Spleen (tissue), 11 donors: ENCODE measurements at regions not wholly inside any gene's neighbourhood (a gene's known extent, or its start where the extent isn't known, plus 50 kb on each side); places are given as distances from the start of the nearest gene placed in this dataset.

Experiments used
- DNase-seq: peaks from one replicate; pipeline ENCODE4 v3.0.0-alpha.2; 2020
- H3K27ac ChIP-seq, 8 donors: fragments of 200-600 bp; sonication (generic) in 7 of 8; 1 replicate in 4 of 8; 2 replicates in 4 of 8; pipeline versions ENCODE4 v1.5.0 to v1.8.0; 2016 to 2021; ENCODE audit warnings: inconsistent platforms in 4 of 8, mild to moderate bottlenecking in 4 of 8, moderate library complexity in 1 of 8
- H3K27me3 ChIP-seq, 7 donors: fragments of 200-600 bp; sonication (generic) in 6 of 7; replicated peaks in 1 of 7; 1 replicate in 4 of 7; 2 replicates in 3 of 7; pipeline versions ENCODE4 v1.5.0 to v1.8.0; 2016 to 2021; ENCODE audit warnings: inconsistent platforms in 3 of 7, mild to moderate bottlenecking in 1 of 7
- H3K36me3 ChIP-seq, 6 donors: fragments of 200-600 bp; sonication (generic) in 5 of 6; 1 replicate in 4 of 6; 2 replicates in 2 of 6; pipeline versions ENCODE4 v1.5.0 to v1.8.0; 2016 to 2021; ENCODE audit warnings: inconsistent platforms in 2 of 6
- H3K4me1 ChIP-seq, 6 donors: fragments of 200-600 bp; sonication (generic) in 5 of 6; 1 replicate in 3 of 6; 2 replicates in 3 of 6; pipeline versions ENCODE4 v1.5.0 to v1.8.0; 2016 to 2021; ENCODE audit warnings: inconsistent platforms in 3 of 6
- H3K4me3 ChIP-seq, 8 donors: fragments of 200-600 bp; sonication (generic) in 7 of 8; 1 replicate in 4 of 8; 2 replicates in 4 of 8; pipeline versions ENCODE4 v1.5.0 to v1.8.0; 2016 to 2021; ENCODE audit warnings: inconsistent platforms in 4 of 8, mild to moderate bottlenecking in 4 of 8, moderate library complexity in 2 of 8
- H3K9me3 ChIP-seq, 8 donors: fragments of 200-600 bp; sonication (generic) in 7 of 8; 1 replicate in 4 of 8; 2 replicates in 4 of 8; pipeline versions ENCODE4 v1.5.0 to v1.8.0; 2016 to 2021; ENCODE audit warnings: inconsistent platforms in 4 of 8
- POLR2A ChIP-seq, 3 donors: fragments of 450-650 bp; IDR thresholded peaks; one replicate each; pipeline ENCODE4 v1.5.1; 2017; ENCODE audit warnings: antibody characterized with exemption in 3 of 3, mild to moderate bottlenecking in 1 of 3
- POLR2AphosphoS5 ChIP-seq, 3 donors: sonication (generic); formaldehyde crosslinking; IDR thresholded peaks; one replicate each; pipeline ENCODE4 v1.5.1; 2017; ENCODE audit warnings: antibody characterized with exemption in 3 of 3
- WGBS, 5 donors: extraction: QIAGEN DNeasy Blood & Tissue Kit in 3 of 5; methylation state at CpG; one replicate each; pipeline versions ENCODE4 v1.1.5 to v1.1.7; 2013 to 2018; 5-methylcytosine and 5-hydroxymethylcytosine counted together
- intact Hi-C: fragments of 100-400 bp; cut with DNase I; formaldehyde crosslinking; loops from one replicate; pipeline ENCODE4 v1.15.0; 2023; ENCODE audit warnings: low total_unique reads
- TF ChIP-seq, protein P1 (sequence below), 11 experiments: fragments of 200-600 bp in 7 of 11; fragments of 450-650 bp in 4 of 11; sonication (generic) in 4 of 11; IDR thresholded peaks in 8 of 11; conservative IDR thresholded peaks in 3 of 11; 1 replicate in 7 of 11; 2 replicates in 4 of 11; pipeline versions ENCODE4 v1.4.0 to v1.8.0; 2016 to 2021; ENCODE audit warnings: antibody characterized with exemption in 11 of 11, inconsistent platforms in 4 of 11, mild to moderate bottlenecking in 1 of 11
- donor health status: healthy with polysubstance abuse.
- donor health status: DM: no; HTN: no; CAD: no; lungs with moderate emphysema.
- donor health status: DM: no; HTN: no; CAD: no.
- donor health status: Bipolar disorder and iron deficiency.
- donor health status: healthy.
- donor health status: DM: no; HTN: no; CAD: no.
- donor health status: DM: yes; HTN: yes; CAD: no.

DNA sequence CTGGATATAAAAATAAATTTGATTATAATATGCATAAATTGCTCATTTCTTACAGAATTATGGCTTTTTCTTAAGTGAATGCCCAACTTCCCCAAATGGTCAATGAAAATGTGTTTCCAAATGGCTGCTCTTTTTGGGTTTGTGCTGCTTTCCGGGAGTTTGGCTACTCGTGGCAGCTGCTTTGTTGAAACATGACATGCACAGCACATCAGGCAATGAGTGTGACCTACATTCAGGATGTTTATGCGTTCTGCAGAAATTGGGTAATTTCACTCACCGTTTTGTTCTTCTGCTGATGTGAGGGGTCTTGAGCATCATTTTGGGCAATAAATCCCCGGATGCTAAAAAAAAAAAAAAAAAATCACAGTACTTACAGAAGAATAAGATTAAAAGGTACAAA is 825.0 kb upstream of the KLHL29 start:
- 72 to 84% (median 73%) methylated on average over 5 of the region's 5 CpGs for WGBS, 5 donors

DNA sequence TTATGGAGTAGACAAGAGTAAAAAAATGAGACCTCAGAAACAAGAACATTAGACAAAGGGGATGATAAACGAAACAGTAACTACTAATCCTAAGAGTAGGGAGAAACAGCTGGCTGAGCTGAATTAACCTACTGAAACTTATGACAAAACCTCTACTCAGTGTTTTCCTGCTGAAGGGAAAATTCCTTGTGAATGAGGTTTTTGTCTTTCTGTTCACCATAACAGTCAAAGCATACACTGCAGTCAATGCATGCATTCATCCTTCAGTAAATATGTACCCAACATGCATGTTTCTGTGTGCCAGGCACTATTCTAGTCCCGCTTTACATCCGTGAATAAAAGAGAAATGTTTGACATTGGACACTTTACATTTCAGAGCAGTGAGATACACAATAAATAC is 805.6 kb upstream of the KLHL29 start:
- Histone ChIP-seq H3K36me3 (no peaks in the 10 kb centered on the region), H3K27ac (no peak overlapping the region), H3K4me3 (no peak overlapping the region), H3K27me3 (no peaks in the 10 kb centered on the region), H3K9me3 (peaks cover 4 to 40% (median 29%) of the 10 kb centered on the region in 8 donors), H3K4me1 (no peaks in the 10 kb centered on the region)
- intact Hi-C loops: no loop called here
- TF ChIP-seq POLR2AphosphoS5 (IDR thresholded peaks at IDR 0.05) (no peak), POLR2A (IDR thresholded peaks at IDR 0.05) (no peak)
- TF ChIP-seq, protein P1, sequence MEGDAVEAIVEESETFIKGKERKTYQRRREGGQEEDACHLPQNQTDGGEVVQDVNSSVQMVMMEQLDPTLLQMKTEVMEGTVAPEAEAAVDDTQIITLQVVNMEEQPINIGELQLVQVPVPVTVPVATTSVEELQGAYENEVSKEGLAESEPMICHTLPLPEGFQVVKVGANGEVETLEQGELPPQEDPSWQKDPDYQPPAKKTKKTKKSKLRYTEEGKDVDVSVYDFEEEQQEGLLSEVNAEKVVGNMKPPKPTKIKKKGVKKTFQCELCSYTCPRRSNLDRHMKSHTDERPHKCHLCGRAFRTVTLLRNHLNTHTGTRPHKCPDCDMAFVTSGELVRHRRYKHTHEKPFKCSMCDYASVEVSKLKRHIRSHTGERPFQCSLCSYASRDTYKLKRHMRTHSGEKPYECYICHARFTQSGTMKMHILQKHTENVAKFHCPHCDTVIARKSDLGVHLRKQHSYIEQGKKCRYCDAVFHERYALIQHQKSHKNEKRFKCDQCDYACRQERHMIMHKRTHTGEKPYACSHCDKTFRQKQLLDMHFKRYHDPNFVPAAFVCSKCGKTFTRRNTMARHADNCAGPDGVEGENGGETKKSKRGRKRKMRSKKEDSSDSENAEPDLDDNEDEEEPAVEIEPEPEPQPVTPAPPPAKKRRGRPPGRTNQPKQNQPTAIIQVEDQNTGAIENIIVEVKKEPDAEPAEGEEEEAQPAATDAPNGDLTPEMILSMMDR (IDR thresholded peaks at IDR 0.05 in 8 of 11, conservative IDR thresholded peaks at IDR 0.05 in 3 of 11): no peak
- DNase-seq: no peak
- whole genome bisulfite sequencing, 5 donors: 74 to 86% (median 80%) methylated on average over 3 of the region's 3 CpGs

More for the DNA sequence above, 825.0 kb upstream of the KLHL29 start:
- TF ChIP-seq POLR2A (IDR thresholded peaks at IDR 0.05) (no peak), POLR2AphosphoS5 (IDR thresholded peaks at IDR 0.05) (no peak)
- TF ChIP-seq, protein P1 (IDR thresholded peaks at IDR 0.05 in 8 of 11, conservative IDR thresholded peaks at IDR 0.05 in 3 of 11): no peak
- DNase-seq: no peak
- no peak overlapping the region for H3K4me3 ChIP-seq
- no peaks in the 10 kb centered on the region for H3K36me3 ChIP-seq
- intact Hi-C loops: no loop called here
- H3K27ac ChIP-seq: no peak overlapping the region
- no peaks in the 10 kb centered on the region for H3K9me3 ChIP-seq
- H3K4me1 ChIP-seq: no peaks in the 10 kb centered on the region
- no peaks in the 10 kb centered on the region for H3K27me3 ChIP-seq

DNA sequence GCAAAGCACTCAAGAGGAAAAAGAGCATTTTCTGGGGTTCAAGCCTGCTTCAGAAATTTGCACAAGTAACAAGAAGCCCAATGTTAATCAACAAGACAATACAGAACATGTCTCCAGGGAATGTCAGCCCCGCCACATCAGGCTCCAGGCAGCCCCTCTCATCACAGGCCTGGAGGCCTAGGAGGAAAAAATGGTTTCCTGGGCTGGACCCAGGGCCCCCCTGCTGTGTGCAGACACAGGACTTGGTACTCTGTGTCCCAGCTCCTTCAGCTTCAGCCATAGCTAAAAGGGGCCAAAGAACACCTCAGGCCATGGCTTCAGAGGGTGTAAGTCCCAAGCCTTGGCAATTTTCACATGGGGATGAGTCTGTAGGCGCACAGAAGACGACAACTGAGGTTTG is 802.9 kb upstream of the KLHL29 start:
- intact Hi-C loops: no loop called here
- Histone ChIP-seq H3K4me1 (no peaks in the 10 kb centered on the region), H3K36me3 (no peaks in the 10 kb centered on the region), H3K27ac (no peak overlapping the region), H3K4me3 (no peak overlapping the region), H3K27me3 (no peaks in the 10 kb centered on the region), H3K9me3 (peaks cover 4 to 43% (median 29%) of the 10 kb centered on the region in 8 donors)
- DNase-seq: no peak
- WGBS, 5 donors: 62 to 75% (median 71%) methylated on average over 3 of the region's 3 CpGs
- TF ChIP-seq POLR2A (IDR thresholded peaks at IDR 0.05) (no peak), POLR2AphosphoS5 (IDR thresholded peaks at IDR 0.05) (no peak)
- TF ChIP-seq, protein P1 (IDR thresholded peaks at IDR 0.05 in 8 of 11, conservative IDR thresholded peaks at IDR 0.05 in 3 of 11): no peak

DNA sequence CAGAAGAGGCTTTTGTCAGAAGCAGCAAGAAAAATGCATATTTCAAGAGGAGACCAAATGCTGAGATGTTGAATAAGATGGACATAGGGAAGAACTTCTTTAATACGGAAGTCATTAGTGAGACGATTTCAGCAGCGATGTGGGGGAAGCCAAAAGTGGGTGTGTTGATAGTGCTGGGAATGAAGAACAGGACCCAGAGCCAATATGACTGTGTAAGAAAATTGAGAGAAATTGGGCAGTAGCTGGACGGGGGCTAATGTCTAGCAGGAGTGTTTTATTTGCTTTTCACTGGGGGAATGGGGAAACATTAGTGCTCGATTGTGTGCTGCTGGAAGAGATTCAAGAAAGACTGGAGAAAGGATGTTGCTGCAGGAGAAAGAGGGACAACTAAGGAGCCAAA is 788.7 kb upstream of the KLHL29 start:
- no peak overlapping the region for H3K27ac ChIP-seq
- H3K4me1 ChIP-seq: no peaks in the 10 kb centered on the region
- WGBS, 5 donors: 64 to 77% (median 71%) methylated on average over 5 of the region's 5 CpGs
- H3K36me3 ChIP-seq: no peaks in the 10 kb centered on the region
- no peaks in the 10 kb centered on the region for H3K27me3 ChIP-seq
- peaks cover 0 to 17% (median 12%) of the 10 kb centered on the region in 8 donors for H3K9me3 ChIP-seq
- intact Hi-C loops: no loop called here
- DNase-seq: no peak
- no peak for TF ChIP-seq POLR2AphosphoS5 (IDR thresholded peaks at IDR 0.05)
- TF ChIP-seq POLR2A (IDR thresholded peaks at IDR 0.05): no peak
- TF ChIP-seq, protein P1 (IDR thresholded peaks at IDR 0.05 in 8 of 11, conservative IDR thresholded peaks at IDR 0.05 in 3 of 11): no peak
- no peak overlapping the region for H3K4me3 ChIP-seq
